ENCODE measurements at regions not wholly inside any gene's neighbourhood (a gene's known extent, or its start where the extent isn't known, plus 50 kb on each side); places are given as distances from the start of the nearest gene placed in this dataset.
"Not testable (repeated sequence)": the region's sequence is repeated elsewhere in the genome, so short reads cannot be mapped to it uniquely, and the experiment has no call there.

DNA sequence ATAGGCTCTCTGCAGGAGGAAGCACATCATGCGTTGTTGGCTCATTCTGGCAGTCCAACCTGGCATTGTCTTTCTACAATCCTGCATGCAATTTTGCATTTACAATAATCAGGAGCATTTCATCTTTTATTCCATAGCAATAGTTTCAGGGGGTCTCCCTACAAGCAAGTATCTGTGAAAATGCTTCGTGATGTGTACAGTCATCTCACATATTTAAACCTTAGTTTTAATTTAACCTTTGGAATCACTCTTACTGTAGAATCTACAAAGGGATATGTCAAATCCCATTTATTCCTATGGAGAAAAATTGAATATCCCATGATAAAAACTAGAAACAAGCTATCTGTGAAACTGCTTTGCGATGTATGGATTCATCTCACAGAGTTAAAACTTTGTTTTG, 112.0 kb upstream of the WSB1 start:
- no peak for ATAC-seq
- no peaks in the 10 kb centered on the region for H3K36me3 ChIP-seq (ENCODE audit: low read depth)
- H3K4me1 ChIP-seq (ENCODE audit: low read depth) = no peaks in the 10 kb centered on the region
- TF ChIP-seq, protein P1, sequence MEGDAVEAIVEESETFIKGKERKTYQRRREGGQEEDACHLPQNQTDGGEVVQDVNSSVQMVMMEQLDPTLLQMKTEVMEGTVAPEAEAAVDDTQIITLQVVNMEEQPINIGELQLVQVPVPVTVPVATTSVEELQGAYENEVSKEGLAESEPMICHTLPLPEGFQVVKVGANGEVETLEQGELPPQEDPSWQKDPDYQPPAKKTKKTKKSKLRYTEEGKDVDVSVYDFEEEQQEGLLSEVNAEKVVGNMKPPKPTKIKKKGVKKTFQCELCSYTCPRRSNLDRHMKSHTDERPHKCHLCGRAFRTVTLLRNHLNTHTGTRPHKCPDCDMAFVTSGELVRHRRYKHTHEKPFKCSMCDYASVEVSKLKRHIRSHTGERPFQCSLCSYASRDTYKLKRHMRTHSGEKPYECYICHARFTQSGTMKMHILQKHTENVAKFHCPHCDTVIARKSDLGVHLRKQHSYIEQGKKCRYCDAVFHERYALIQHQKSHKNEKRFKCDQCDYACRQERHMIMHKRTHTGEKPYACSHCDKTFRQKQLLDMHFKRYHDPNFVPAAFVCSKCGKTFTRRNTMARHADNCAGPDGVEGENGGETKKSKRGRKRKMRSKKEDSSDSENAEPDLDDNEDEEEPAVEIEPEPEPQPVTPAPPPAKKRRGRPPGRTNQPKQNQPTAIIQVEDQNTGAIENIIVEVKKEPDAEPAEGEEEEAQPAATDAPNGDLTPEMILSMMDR (IDR thresholded peaks at IDR 0.05) = no peak
- intact Hi-C loops (cut with DNase I, micrococcal nuclease) = no loop called here
- peaks cover 2% of the 10 kb centered on the region for H3K9me3 ChIP-seq
- no peak overlapping the region for H3K4me3 ChIP-seq
- DNase-seq = no peak

GRCh38 chr17:27197505-27197904, 96.4 kb upstream of the WSB1 start:
- H3K36me3 ChIP-seq (ENCODE audit: low read depth); H3K9me3 ChIP-seq; H3K4me1 ChIP-seq (ENCODE audit: low read depth); intact Hi-C loops (cut with DNase I, micrococcal nuclease); ATAC-seq; H3K4me3 ChIP-seq: not testable (repeated sequence)
- DNase-seq = peak in 1 of 3 donors; percentile 59

DNA sequence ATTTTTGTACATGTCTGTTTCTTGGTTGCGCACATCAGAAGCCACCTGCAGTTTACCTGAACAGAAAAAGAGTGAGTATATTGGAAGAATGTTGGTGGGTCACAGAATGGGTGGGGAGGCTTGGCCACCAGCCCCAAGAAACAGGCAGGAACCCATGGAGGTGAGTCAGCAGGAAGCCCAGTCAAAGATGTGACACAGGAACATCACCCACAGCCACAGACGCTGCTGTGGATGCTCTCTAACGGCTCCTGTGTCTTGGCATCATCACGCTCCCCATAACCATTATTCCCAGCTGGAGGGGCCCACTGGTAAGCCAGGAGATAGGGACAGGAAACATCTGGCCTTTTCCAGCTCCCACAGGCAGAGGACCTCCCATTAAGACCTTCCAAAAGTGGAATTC, 94.0 kb upstream of the WSB1 start:
- H3K36me3 ChIP-seq (ENCODE audit: low read depth) = no peaks in the 10 kb centered on the region
- TF ChIP-seq, protein P1 (IDR thresholded peaks at IDR 0.05) = no peak
- DNase-seq = no peak
- H3K4me3 ChIP-seq = no peak overlapping the region
- intact Hi-C loops (cut with DNase I, micrococcal nuclease) = no loop called here
- peaks cover 4% of the 10 kb centered on the region for H3K9me3 ChIP-seq
- no peaks in the 10 kb centered on the region for H3K4me1 ChIP-seq (ENCODE audit: low read depth)
- ATAC-seq = no peak

- ATAC-seq = no peak
- Histone ChIP-seq H3K9me3 (peaks cover 4% of the 10 kb centered on the region), H3K4me3 (no peak overlapping the region), H3K36me3 (ENCODE audit: low read depth) (no peaks in the 10 kb centered on the region), H3K4me1 (ENCODE audit: low read depth) (no peaks in the 10 kb centered on the region)
- intact Hi-C loops (cut with DNase I, micrococcal nuclease) = no loop called here
- TF ChIP-seq, protein P1 (IDR thresholded peaks at IDR 0.05) = no peak
- DNase-seq = no peak
Measured at GRCh38 chr17:27200476-27200875, 93.4 kb upstream of the WSB1 start.

DNA sequence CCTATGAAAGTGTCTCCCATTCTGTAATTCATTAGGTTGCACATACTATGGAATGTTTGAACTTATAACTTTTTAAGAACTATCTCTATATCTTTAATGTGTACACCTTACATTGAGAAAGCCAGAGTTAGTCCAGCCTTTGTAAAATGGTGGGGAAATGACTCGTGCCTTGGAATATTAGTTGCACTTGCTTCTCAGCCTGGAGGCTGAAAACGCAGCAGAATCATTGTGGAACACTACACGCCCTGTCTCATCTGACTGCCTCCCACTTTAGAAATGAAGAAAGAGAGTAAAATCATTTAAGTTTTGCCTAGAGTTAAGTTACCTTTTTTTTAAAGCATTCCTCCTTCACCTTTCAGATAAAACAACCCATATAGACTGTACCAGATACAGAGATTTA, 90.7 kb upstream of the WSB1 start:
- TF ChIP-seq, protein P1 (IDR thresholded peaks at IDR 0.05) = no peak
- intact Hi-C loops (cut with DNase I, micrococcal nuclease) = no loop called here
- Histone ChIP-seq H3K4me1 (ENCODE audit: low read depth) (no peaks in the 10 kb centered on the region), H3K36me3 (ENCODE audit: low read depth) (no peaks in the 10 kb centered on the region), H3K4me3 (no peak overlapping the region), H3K9me3 (no peaks in the 10 kb centered on the region)
- DNase-seq = no peak
- no peak for ATAC-seq

DNA sequence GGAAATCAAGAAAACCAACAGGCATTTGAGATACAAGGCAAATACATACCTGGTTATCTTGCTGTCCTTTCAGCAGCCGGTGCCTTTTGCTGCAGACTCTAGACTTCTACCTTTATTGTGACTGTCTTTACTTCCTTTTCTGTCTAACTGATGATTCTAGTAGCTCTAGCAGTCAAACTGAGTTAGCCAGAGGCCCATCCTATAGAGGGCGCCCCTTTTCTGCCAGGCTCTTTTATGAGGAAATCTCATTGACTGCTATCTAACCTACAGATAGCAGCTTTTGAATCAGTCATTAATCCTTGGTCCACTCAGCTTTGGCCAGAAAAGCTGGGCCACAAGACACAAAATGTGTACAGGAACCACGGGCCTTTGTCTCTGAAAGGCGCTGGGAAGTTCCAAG, 87.5 kb upstream of the WSB1 start:
- intact Hi-C loops (cut with DNase I, micrococcal nuclease) = no loop called here
- Histone ChIP-seq H3K4me1 (ENCODE audit: low read depth) (no peaks in the 10 kb centered on the region), H3K36me3 (ENCODE audit: low read depth) (no peaks in the 10 kb centered on the region), H3K9me3 (no peaks in the 10 kb centered on the region), H3K4me3 (no peak overlapping the region)
- TF ChIP-seq, protein P1 (IDR thresholded peaks at IDR 0.05) = no peak
- ATAC-seq = peak; percentile 62
- DNase-seq = peak in 1 of 3 donors; percentile 45
